Upper lobe of right lung (tissue), 1 donor: ENCODE measurements at regions not wholly inside any gene's neighbourhood (a gene's known extent, or its start where the extent isn't known, plus 50 kb on each side); places are given as distances from the start of the nearest gene placed in this dataset.

ENCODE experiments used
- ATAC-seq: fragments of 200-7000 bp; cut with Tn5 transposase; one replicate; pipeline ENCODE4 v1.9.1; 2020; ENCODE audit warnings: mild to moderate bottlenecking, moderate library complexity
- DNase-seq: peaks from one replicate; pipeline ENCODE4 v3.0.0-alpha.2; 2020
- H3K27ac ChIP-seq: fragments of 200-600 bp; one replicate; pipeline ENCODE4 v1.8.0; 2022
- H3K27me3 ChIP-seq: fragments of 200-600 bp; one replicate; pipeline ENCODE4 v1.8.0; 2022; ENCODE audit warnings: mild to moderate bottlenecking
- H3K36me3 ChIP-seq: fragments of 200-600 bp; one replicate; pipeline ENCODE4 v1.8.0; 2022
- H3K4me1 ChIP-seq: fragments of 200-600 bp; one replicate; pipeline ENCODE4 v1.8.0; 2022
- H3K4me3 ChIP-seq: fragments of 200-600 bp; one replicate; pipeline ENCODE4 v1.8.0; 2022; ENCODE audit warnings: mild to moderate bottlenecking
- H3K9me3 ChIP-seq: fragments of 200-600 bp; one replicate; pipeline ENCODE4 v1.8.0; 2022
- intact Hi-C: fragments of 100-400 bp; cut with DNase I; formaldehyde crosslinking; loops from one replicate; pipeline ENCODE4 v1.11.0; 2022
- TF ChIP-seq, protein P1 (sequence below): fragments of 200-600 bp; IDR thresholded peaks from one replicate; pipeline ENCODE4 v1.8.0; 2022; ENCODE audit warnings: antibody characterized with exemption
- donor health status: DM: no; HTN: yes; CAD: no; lungs with severe emphysema.

GRCh38 chr1:38308780-38309179, 262.2 kb upstream of the POU3F1 start:
- no peaks in the 10 kb centered on the region for H3K27me3 ChIP-seq
- DNase-seq (no peak), ATAC-seq (no peak)
- H3K4me3 ChIP-seq, result no peak overlapping the region
- H3K27ac ChIP-seq, result no peak overlapping the region
- H3K9me3 ChIP-seq, result no peaks in the 10 kb centered on the region
- intact Hi-C loops, result no loop called here
- no peaks in the 10 kb centered on the region for H3K36me3 ChIP-seq
- TF ChIP-seq, protein P1, sequence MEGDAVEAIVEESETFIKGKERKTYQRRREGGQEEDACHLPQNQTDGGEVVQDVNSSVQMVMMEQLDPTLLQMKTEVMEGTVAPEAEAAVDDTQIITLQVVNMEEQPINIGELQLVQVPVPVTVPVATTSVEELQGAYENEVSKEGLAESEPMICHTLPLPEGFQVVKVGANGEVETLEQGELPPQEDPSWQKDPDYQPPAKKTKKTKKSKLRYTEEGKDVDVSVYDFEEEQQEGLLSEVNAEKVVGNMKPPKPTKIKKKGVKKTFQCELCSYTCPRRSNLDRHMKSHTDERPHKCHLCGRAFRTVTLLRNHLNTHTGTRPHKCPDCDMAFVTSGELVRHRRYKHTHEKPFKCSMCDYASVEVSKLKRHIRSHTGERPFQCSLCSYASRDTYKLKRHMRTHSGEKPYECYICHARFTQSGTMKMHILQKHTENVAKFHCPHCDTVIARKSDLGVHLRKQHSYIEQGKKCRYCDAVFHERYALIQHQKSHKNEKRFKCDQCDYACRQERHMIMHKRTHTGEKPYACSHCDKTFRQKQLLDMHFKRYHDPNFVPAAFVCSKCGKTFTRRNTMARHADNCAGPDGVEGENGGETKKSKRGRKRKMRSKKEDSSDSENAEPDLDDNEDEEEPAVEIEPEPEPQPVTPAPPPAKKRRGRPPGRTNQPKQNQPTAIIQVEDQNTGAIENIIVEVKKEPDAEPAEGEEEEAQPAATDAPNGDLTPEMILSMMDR, result no peak
- H3K4me1 ChIP-seq, result no peaks in the 10 kb centered on the region

DNA sequence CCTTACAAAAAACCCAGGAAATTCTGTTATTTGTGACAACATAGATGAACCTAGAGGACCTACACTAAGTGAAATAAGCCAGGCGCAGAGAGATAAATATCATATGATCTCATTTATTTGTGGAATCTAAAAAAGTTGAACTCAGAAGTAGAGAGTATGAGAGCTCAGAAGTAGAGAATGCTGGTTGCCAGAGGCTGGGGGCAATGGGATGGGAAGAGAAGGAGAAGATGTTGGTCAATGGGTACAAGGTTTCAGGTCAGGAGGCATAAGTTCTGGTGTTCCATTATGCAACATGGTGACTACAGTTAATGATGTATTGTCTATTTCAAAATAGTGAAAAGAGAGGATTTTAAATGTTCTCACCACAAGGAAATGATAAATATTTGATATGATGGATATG, 259.1 kb upstream of the POU3F1 start:
- intact Hi-C loops, result no loop called here
- no peak for DNase-seq
- no peaks in the 10 kb centered on the region for H3K36me3 ChIP-seq
- no peak overlapping the region for H3K4me3 ChIP-seq
- no peaks in the 10 kb centered on the region for H3K9me3 ChIP-seq
- no peak overlapping the region for H3K27ac ChIP-seq
- ATAC-seq, result no peak
- H3K4me1 ChIP-seq, result no peaks in the 10 kb centered on the region
- no peaks in the 10 kb centered on the region for H3K27me3 ChIP-seq
- TF ChIP-seq, protein P1, result no peak

- no peaks in the 10 kb centered on the region for H3K36me3 ChIP-seq
- no peaks in the 10 kb centered on the region for H3K4me1 ChIP-seq
- H3K27me3 ChIP-seq, result peaks cover 3% of the 10 kb centered on the region
- ATAC-seq (no peak), DNase-seq (no peak)
- no peak overlapping the region for H3K27ac ChIP-seq
- TF ChIP-seq, protein P1, result no peak
- no peaks in the 10 kb centered on the region for H3K9me3 ChIP-seq
- no peak overlapping the region for H3K4me3 ChIP-seq
- intact Hi-C loops, result no loop called here
These were observed 257.2 kb upstream of the POU3F1 start for GRCh38 chr1:38303843-38304242.

DNA sequence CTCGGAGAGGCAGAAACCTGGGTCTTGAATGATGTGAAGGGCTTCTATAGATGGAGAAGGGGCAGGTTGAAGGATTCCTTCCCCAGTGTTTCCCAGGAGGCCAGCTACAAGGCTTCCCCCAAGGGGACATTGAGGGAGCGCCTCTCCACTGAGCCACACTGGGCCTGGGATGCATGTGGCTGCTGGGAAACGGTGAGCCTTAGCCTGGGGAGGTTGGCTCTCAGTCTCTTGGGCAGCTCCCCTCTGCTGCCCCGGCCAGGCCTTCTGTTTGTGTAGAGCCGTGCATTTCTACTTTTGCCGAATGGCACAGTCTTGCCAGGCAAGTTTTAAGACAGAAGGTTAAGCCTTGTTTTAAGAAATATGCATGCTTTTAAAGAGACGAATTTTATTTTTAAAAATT, 254.4 kb upstream of the POU3F1 start:
- intact Hi-C loops, result no loop called here
- no peak for DNase-seq

GRCh38 chr1:38300616-38301015, 254.0 kb upstream of the POU3F1 start:
- Histone ChIP-seq H3K36me3 (no peaks in the 10 kb centered on the region), H3K9me3 (no peaks in the 10 kb centered on the region), H3K27ac (no peak overlapping the region), H3K4me3 (no peak overlapping the region), H3K4me1 (no peaks in the 10 kb centered on the region), H3K27me3 (peaks cover 6% of the 10 kb centered on the region)
- DNase-seq, result no peak
- intact Hi-C loops, result no loop called here
- no peak for ATAC-seq
- TF ChIP-seq, protein P1, result no peak

More for the DNA sequence above, 254.4 kb upstream of the POU3F1 start:
- H3K4me3 ChIP-seq, result no peak overlapping the region
- H3K4me1 ChIP-seq, result no peaks in the 10 kb centered on the region
- H3K27ac ChIP-seq, result no peak overlapping the region
- H3K36me3 ChIP-seq, result no peaks in the 10 kb centered on the region
- H3K9me3 ChIP-seq, result no peaks in the 10 kb centered on the region
- no peak for ATAC-seq
- TF ChIP-seq, protein P1, result no peak
- peaks cover 6% of the 10 kb centered on the region for H3K27me3 ChIP-seq

DNA sequence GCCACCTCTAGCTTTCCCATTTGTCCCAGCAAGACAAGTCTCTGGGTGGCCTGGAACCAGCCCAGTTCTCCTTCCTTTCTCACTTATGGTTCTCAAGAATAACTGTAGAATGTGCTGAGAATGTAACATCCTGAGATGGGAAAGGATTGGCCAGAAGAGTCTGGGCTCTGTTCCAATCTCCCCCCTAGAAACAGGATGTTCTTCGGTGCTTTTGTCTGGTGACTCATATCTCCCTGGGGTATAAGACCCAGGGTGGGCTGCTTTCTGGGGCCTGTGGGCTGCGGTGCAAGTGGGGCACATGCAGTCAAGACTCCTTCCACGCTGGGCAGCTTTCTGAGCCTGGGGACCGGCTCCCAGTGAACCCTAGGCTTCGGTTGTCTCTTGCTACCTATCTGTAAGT, 251.2 kb upstream of the POU3F1 start:
- Histone ChIP-seq H3K4me1 (no peaks in the 10 kb centered on the region), H3K27me3 (peaks cover 6% of the 10 kb centered on the region), H3K9me3 (no peaks in the 10 kb centered on the region), H3K27ac (no peak overlapping the region), H3K36me3 (no peaks in the 10 kb centered on the region), H3K4me3 (no peak overlapping the region)
- TF ChIP-seq, protein P1, result no peak
- intact Hi-C loops, result no loop called here
- no peak for ATAC-seq
- no peak for DNase-seq
